ENCODE measurements at regions not wholly inside any gene's neighbourhood (a gene's known extent, or its start where the extent isn't known, plus 50 kb on each side); places are given as distances from the start of the nearest gene placed in this dataset.

DNA sequence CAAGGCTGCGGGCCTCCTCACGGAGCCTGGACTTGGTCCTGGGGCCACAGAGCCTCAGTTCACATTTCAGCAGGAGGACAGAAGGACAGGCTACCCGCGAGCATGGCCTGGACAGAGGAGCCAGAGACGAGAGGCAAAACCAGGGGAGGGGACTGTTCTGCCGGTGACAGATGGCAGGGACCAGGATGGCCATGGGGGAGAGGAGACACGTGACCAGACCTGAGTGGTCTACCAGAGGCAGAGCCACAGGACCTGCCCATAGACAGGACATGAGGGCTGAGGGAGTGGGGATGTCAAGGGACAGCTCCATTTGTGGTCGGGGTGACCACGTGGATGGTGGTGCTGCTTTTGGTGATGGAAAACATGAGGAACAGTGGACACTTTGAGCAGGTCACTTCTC lies 207.9 kb downstream of the NFATC2 start:
- dilution Hi-C loops (cut with MboI; ENCODE audit: extremely low pct_ligation_motif_present, low sequenced_read_pairs) (no loop called here), intact Hi-C loops (cut with micrococcal nuclease) (no loop called here)
- Histone ChIP-seq H3K79me2 (ENCODE audit: control insufficient read depth, insufficient read depth, low read length) (no peaks in the 10 kb centered on the region), H2AFZ (ENCODE audit: low read depth, low read length) (no peak overlapping the region), H3K27ac (ENCODE audit: insufficient read depth, low read depth, low read length) (no peak overlapping the region), H3K9ac (replicated peaks; ENCODE audit: extremely low read depth, insufficient read depth, low read length) (no peak overlapping the region), H3K9me3 (replicated peaks; ENCODE audit: control insufficient read depth, insufficient read depth, low read length) (no peaks in the 10 kb centered on the region), H3K9me1 (replicated peaks; ENCODE audit: control insufficient read depth, extremely low read depth, insufficient read depth, low read length) (no peaks in the 10 kb centered on the region), H3K4me2 (ENCODE audit: insufficient read depth, low read length) (no peak overlapping the region), H3K27me3 (ENCODE audit: control insufficient read depth in 2 of 2, insufficient read depth in 2 of 2, low read length in 2 of 2) (peaks cover 0 to 4% of the 10 kb centered on the region in 2 experiments), H3K4me1 (ENCODE audit: control insufficient read depth, extremely low read depth, insufficient read depth, low read length) (peaks cover 4% of the 10 kb centered on the region), H3K36me3 (ENCODE audit: control insufficient read depth in 2 of 2, extremely low read depth in 1 of 2, insufficient read depth in 2 of 2, low read length in 2 of 2) (no peaks in the 10 kb centered on the region), H4K20me1 (replicated peaks; ENCODE audit: control insufficient read depth, extremely low read depth, insufficient read depth, low read length) (no peaks in the 10 kb centered on the region), H3K4me3 (replicated peaks in 1 of 3; ENCODE audit: insufficient read depth in 1 of 3, low read depth in 1 of 3, low read length in 3 of 3) (no peak overlapping the region)
- POLR2A ChIA-PET: no interaction called here
- DNase-seq (ENCODE audit: low read depth, low spot score) (no peak), FAIRE-seq (no peak)
- BruUV-seq (replicated peaks): no TSS peak
- CTCF ChIA-PET: interaction anchor here (2.8 kb wide), 1 partner anchor 10 kb away, joined by 12 read pairs; no protein-coding TSS in a partner anchor
- no peak for TF ChIP-seq POLR2A (IDR thresholded peaks at IDR 0.05; ENCODE audit: low read depth, low read length)
- no peak for TF ChIP-seq MYC (IDR thresholded peaks at IDR 0.05; ENCODE audit: low read depth, low read length)
- TF ChIP-seq POLR2AphosphoS5 (IDR thresholded peaks at IDR 0.05; ENCODE audit: insufficient read depth, low read depth, low read length): no peak
- TF ChIP-seq EZH2 (IDR thresholded peaks at IDR 0.05; ENCODE audit: borderline replicate concordance, low read depth, low read length, severe bottlenecking): no peak
- TF ChIP-seq GATA2 (IDR thresholded peaks at IDR 0.05; ENCODE audit: insufficient read depth, insufficient read length, low read depth, low read length): no peak
- TF ChIP-seq JUN (IDR thresholded peaks at IDR 0.05; ENCODE audit: borderline replicate concordance, insufficient read depth, insufficient read length, low read depth): no peak
- TF ChIP-seq FOS (IDR thresholded peaks at IDR 0.05; ENCODE audit: borderline replicate concordance, insufficient read depth, low read length): no peak
- TF ChIP-seq, protein P1, sequence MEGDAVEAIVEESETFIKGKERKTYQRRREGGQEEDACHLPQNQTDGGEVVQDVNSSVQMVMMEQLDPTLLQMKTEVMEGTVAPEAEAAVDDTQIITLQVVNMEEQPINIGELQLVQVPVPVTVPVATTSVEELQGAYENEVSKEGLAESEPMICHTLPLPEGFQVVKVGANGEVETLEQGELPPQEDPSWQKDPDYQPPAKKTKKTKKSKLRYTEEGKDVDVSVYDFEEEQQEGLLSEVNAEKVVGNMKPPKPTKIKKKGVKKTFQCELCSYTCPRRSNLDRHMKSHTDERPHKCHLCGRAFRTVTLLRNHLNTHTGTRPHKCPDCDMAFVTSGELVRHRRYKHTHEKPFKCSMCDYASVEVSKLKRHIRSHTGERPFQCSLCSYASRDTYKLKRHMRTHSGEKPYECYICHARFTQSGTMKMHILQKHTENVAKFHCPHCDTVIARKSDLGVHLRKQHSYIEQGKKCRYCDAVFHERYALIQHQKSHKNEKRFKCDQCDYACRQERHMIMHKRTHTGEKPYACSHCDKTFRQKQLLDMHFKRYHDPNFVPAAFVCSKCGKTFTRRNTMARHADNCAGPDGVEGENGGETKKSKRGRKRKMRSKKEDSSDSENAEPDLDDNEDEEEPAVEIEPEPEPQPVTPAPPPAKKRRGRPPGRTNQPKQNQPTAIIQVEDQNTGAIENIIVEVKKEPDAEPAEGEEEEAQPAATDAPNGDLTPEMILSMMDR (IDR thresholded peaks at IDR 0.05; ENCODE audit: extremely low read depth in 1 of 2, insufficient read depth in 1 of 2, low read depth in 1 of 2, low read length in 2 of 2): no peak
- TF ChIP-seq, protein P2, sequence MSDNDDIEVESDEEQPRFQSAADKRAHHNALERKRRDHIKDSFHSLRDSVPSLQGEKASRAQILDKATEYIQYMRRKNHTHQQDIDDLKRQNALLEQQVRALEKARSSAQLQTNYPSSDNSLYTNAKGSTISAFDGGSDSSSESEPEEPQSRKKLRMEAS (IDR thresholded peaks at IDR 0.05; ENCODE audit: insufficient read depth, insufficient read length): no peak
